ENCODE measurements at regions not wholly inside any gene's neighbourhood (a gene's known extent, or its start where the extent isn't known, plus 50 kb on each side); places are given as distances from the start of the nearest gene placed in this dataset.

GRCh38 chr1:238892612-238893011 lies 493.8 kb upstream of the CHRM3 start:
- DNase-seq: no peak

- peak; percentile 5 to 7 for DNase-seq
Observed at GRCh38 chr1:238861342-238862066, 524.9 kb upstream of the CHRM3 start.

- no peak for DNase-seq
Observed at GRCh38 chr1:238833919-238834318, 552.4 kb upstream of the CHRM3 start.

GRCh38 chr1:238832106-238832505 lies 554.3 kb upstream of the CHRM3 start:
- DNase-seq: no peak

- no peak for DNase-seq
Observed at GRCh38 chr1:238830036-238830611, 556.2 kb upstream of the CHRM3 start.

GRCh38 chr1:238826891-238827290 lies 559.5 kb upstream of the CHRM3 start:
- DNase-seq: no peak

GRCh38 chr1:238823416-238823815 lies 563.0 kb upstream of the CHRM3 start:
- DNase-seq: no peak

GRCh38 chr1:238811211-238811879 lies 575.0 kb upstream of the CHRM3 start:
- DNase-seq: no peak

GRCh38 chr1:238790882-238791281 lies 595.5 kb upstream of the CHRM3 start:
- no peak for DNase-seq

GRCh38 chr1:238789916-238790667 lies 596.3 kb upstream of the CHRM3 start:
- no peak for DNase-seq

- DNase-seq: no peak
Observed at GRCh38 chr1:238787471-238787870, 598.9 kb upstream of the CHRM3 start.

- no peak for DNase-seq
Observed at GRCh38 chr1:238783633-238784032, 602.7 kb upstream of the CHRM3 start.

GRCh38 chr1:238779716-238780115 lies 606.7 kb upstream of the CHRM3 start:
- DNase-seq: no peak

GRCh38 chr1:238778113-238778512 lies 608.3 kb upstream of the CHRM3 start:
- no peak for DNase-seq

GRCh38 chr1:238777551-238777950 lies 608.8 kb upstream of the CHRM3 start:
- DNase-seq: no peak

GRCh38 chr1:238776126-238776525 lies 610.2 kb upstream of the CHRM3 start:
- DNase-seq: no peak

GRCh38 chr1:238772322-238772721 lies 614.0 kb upstream of the CHRM3 start:
- DNase-seq: no peak

- DNase-seq: no peak
Observed at GRCh38 chr1:238767321-238767720, 619.0 kb upstream of the CHRM3 start.

- no peak for DNase-seq
Observed at GRCh38 chr1:238764779-238765178, 621.6 kb upstream of the CHRM3 start.

GRCh38 chr1:238753252-238753651 lies 633.1 kb upstream of the CHRM3 start:
- DNase-seq: no peak

GRCh38 chr1:238752327-238752726 lies 634.0 kb upstream of the CHRM3 start:
- DNase-seq: no peak

GRCh38 chr1:238745069-238745468 lies 641.3 kb upstream of the CHRM3 start:
- no peak for DNase-seq

GRCh38 chr1:238738892-238739291 lies 647.5 kb upstream of the CHRM3 start:
- DNase-seq: no peak

- no peak for DNase-seq
Observed at GRCh38 chr1:238727670-238728069, 658.7 kb upstream of the CHRM3 start.

Measured in NCI-H526 (cell line).